ENCODE measurements at regions not wholly inside any gene's neighbourhood (a gene's known extent, or its start where the extent isn't known, plus 50 kb on each side); places are given as distances from the start of the nearest gene placed in this dataset.

DNA sequence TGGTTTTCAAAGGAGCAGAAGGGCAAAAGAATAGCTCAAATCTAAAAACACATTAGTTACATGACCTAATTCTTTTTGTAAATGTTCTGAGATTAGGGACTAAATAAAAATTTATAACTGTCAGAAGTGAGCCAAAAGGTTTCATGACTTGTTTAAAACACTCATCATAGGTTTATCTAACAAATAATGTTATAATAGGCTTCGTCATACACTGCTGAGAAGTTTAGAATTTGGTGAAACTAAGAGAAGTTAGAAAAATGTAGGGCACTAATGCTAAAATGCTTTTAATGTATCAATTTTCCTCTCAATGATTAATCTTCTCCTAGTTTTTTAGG lies 468.8 kb upstream of the CDIN1 start:
- no peaks in the 10 kb centered on the region for H3K36me3 ChIP-seq (replicated peaks in 1 of 2; ENCODE audit: control insufficient read depth in 1 of 2, insufficient read depth in 2 of 2, low read length in 2 of 2)
- DNase-seq (ENCODE audit: low spot score), result no peak
- intact Hi-C loops (cut with micrococcal nuclease; ENCODE audit: unreplicated experiment), result no loop called here
- no peak overlapping the region for H3K4me3 ChIP-seq (replicated peaks in 1 of 3; ENCODE audit: insufficient read depth in 1 of 3, low read depth in 2 of 3, low read length in 3 of 3)
- H3K9ac ChIP-seq (ENCODE audit: insufficient read depth, low read depth, low read length), result no peak overlapping the region
- H3K4me2 ChIP-seq (ENCODE audit: low read depth, low read length), result no peak overlapping the region
- H3K4me1 ChIP-seq (ENCODE audit: insufficient read depth, low read length), result no peaks in the 10 kb centered on the region
- H3K9me3 ChIP-seq (ENCODE audit: low read length), result no peaks in the 10 kb centered on the region
- no peak for FAIRE-seq
- BruUV-seq (replicated peaks), result no TSS peak
- no peak overlapping the region for H2AFZ ChIP-seq (ENCODE audit: low read length)
- no peak overlapping the region for H3K27ac ChIP-seq (ENCODE audit: extremely low read length, insufficient read depth, low read length)
- no peaks in the 10 kb centered on the region for H4K20me1 ChIP-seq (ENCODE audit: insufficient read depth, low read length)
- ChIA-PET CTCF (ENCODE audit: low intra/inter-chr PET ratio, low total read pairs) (no interaction called here), POLR2A (no interaction called here)
- no peak for ATAC-seq
- TF ChIP-seq HOXD1 (CRISPR knock-in tag; IDR thresholded peaks at IDR 0.05), result no peak
- TF ChIP-seq, protein P1, sequence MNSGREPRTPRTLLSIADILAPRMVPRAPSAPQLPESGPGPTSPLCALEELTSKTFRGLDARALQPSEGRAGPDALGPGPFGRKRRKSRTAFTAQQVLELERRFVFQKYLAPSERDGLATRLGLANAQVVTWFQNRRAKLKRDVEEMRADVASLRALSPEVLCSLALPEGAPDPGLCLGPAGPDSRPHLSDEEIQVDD (CRISPR knock-in tag; IDR thresholded peaks at IDR 0.05; ENCODE audit: borderline replicate concordance), result no peak
- TF ChIP-seq, protein P2, sequence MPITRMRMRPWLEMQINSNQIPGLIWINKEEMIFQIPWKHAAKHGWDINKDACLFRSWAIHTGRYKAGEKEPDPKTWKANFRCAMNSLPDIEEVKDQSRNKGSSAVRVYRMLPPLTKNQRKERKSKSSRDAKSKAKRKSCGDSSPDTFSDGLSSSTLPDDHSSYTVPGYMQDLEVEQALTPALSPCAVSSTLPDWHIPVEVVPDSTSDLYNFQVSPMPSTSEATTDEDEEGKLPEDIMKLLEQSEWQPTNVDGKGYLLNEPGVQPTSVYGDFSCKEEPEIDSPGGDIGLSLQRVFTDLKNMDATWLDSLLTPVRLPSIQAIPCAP (CRISPR knock-in tag; IDR thresholded peaks at IDR 0.05; ENCODE audit: low read depth), result no peak
- TF ChIP-seq, protein P3, sequence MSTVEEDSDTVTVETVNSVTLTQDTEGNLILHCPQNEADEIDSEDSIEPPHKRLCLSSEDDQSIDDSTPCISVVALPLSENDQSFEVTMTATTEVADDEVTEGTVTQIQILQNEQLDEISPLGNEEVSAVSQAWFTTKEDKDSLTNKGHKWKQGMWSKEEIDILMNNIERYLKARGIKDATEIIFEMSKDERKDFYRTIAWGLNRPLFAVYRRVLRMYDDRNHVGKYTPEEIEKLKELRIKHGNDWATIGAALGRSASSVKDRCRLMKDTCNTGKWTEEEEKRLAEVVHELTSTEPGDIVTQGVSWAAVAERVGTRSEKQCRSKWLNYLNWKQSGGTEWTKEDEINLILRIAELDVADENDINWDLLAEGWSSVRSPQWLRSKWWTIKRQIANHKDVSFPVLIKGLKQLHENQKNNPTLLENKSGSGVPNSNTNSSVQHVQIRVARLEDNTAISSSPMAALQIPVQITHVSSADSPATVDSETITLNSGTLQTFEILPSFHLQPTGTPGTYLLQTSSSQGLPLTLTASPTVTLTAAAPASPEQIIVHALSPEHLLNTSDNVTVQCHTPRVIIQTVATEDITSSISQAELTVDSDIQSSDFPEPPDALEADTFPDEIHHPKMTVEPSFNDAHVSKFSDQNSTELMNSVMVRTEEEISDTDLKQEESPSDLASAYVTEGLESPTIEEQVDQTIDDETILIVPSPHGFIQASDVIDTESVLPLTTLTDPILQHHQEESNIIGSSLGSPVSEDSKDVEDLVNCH (CRISPR knock-in tag; IDR thresholded peaks at IDR 0.05), result no peak
- no peak for TF ChIP-seq ATF7-NPFF (CRISPR knock-in tag; IDR thresholded peaks at IDR 0.05; ENCODE audit: low read depth)
- no peak for TF ChIP-seq ZC3H13 (CRISPR knock-in tag; IDR thresholded peaks at IDR 0.05)
- TF ChIP-seq MTA3 (CRISPR knock-in tag; IDR thresholded peaks at IDR 0.05), result no peak
- TF ChIP-seq, protein P4, sequence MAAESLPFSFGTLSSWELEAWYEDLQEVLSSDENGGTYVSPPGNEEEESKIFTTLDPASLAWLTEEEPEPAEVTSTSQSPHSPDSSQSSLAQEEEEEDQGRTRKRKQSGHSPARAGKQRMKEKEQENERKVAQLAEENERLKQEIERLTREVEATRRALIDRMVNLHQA (CRISPR knock-in tag; IDR thresholded peaks at IDR 0.05), result no peak
- no peak for TF ChIP-seq SMARCE1 (IDR thresholded peaks at IDR 0.05; ENCODE audit: borderline replicate concordance)
- no peak for TF ChIP-seq PAWR (CRISPR knock-in tag; IDR thresholded peaks at IDR 0.05; ENCODE audit: borderline replicate concordance)
- TF ChIP-seq, protein P5, sequence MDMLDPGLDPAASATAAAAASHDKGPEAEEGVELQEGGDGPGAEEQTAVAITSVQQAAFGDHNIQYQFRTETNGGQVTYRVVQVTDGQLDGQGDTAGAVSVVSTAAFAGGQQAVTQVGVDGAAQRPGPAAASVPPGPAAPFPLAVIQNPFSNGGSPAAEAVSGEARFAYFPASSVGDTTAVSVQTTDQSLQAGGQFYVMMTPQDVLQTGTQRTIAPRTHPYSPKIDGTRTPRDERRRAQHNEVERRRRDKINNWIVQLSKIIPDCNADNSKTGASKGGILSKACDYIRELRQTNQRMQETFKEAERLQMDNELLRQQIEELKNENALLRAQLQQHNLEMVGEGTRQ (IDR thresholded peaks at IDR 0.05; ENCODE audit: low read depth, low read length), result no peak
- TF ChIP-seq, protein P5 (CRISPR knock-in tag; IDR thresholded peaks at IDR 0.05; ENCODE audit: borderline replicate concordance), result no peak
- no peaks in the 10 kb centered on the region for H3K79me2 ChIP-seq (ENCODE audit: insufficient read depth, low read length)
- 3% methylated on average over 1 of the region's 1 CpG for WGBS (ENCODE audit: low lambda C conversion rate)
- H3K27me3 ChIP-seq (ENCODE audit: control insufficient read depth in 1 of 2, insufficient read depth in 2 of 2, low read length in 2 of 2), result no peaks in the 10 kb centered on the region
- in situ Hi-C loops (cut with HindIII; ENCODE audit: extremely low pct_ligation_motif_present, low pct_unique_long_range_greater_than_20kb), result no loop called here

Measured in HepG2 (cell line).